ENCODE measurements at regions not wholly inside any gene's neighbourhood (a gene's known extent, or its start where the extent isn't known, plus 50 kb on each side); places are given as distances from the start of the nearest gene placed in this dataset.
"Not testable (repeated sequence)": the region's sequence is repeated elsewhere in the genome, so short reads cannot be mapped to it uniquely, and the experiment has no call there.

DNA sequence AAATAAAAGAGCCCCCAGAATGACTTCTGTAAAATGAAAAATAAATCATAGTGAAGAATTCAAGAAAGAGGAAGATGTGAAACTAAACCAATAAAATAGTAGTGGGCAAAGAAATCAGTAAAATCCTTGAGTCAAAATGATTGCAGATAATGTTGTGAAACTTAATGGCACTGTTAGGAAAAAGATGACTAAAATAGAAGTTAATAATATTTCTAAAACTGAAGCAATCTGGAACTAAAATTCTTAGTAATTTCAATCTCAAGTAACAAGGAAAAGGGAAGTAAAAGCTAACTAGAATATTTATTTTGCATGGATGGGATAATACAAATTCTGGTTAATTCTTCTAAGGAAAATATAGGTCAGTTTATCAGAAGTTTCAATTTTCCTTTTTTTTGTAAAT lies 84.6 kb downstream of the TMCO5A start:
- TF ChIP-seq, protein P1, sequence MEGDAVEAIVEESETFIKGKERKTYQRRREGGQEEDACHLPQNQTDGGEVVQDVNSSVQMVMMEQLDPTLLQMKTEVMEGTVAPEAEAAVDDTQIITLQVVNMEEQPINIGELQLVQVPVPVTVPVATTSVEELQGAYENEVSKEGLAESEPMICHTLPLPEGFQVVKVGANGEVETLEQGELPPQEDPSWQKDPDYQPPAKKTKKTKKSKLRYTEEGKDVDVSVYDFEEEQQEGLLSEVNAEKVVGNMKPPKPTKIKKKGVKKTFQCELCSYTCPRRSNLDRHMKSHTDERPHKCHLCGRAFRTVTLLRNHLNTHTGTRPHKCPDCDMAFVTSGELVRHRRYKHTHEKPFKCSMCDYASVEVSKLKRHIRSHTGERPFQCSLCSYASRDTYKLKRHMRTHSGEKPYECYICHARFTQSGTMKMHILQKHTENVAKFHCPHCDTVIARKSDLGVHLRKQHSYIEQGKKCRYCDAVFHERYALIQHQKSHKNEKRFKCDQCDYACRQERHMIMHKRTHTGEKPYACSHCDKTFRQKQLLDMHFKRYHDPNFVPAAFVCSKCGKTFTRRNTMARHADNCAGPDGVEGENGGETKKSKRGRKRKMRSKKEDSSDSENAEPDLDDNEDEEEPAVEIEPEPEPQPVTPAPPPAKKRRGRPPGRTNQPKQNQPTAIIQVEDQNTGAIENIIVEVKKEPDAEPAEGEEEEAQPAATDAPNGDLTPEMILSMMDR (IDR thresholded peaks at IDR 0.05; ENCODE audit: low read depth, low read length, missing control alignments), result no peak

DNA sequence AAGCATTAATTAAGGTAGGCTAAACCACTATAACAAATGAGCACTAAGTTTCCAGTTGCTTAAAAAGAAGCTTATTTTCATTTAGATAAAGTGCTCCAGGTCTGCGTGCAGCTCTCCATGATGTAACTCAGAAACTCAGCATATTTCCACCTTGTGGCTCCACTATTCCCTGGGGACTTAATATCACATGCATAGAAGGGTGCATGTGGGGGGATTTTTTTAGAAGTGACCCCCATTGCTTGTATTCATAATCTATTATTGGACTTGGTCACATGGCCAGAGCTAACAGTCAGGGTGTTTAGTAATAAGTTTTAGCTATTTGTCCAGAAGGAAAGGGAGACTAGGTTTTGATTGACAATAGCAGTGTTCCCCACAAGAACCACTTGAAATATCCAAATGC lies 86.8 kb downstream of the TMCO5A start:
- TF ChIP-seq, protein P1 (IDR thresholded peaks at IDR 0.05; ENCODE audit: low read depth, low read length, missing control alignments), result no peak
- no peak overlapping the region for H3K4me3 ChIP-seq (ENCODE audit: low read depth, low read length)
- no peak for DNase-seq (ENCODE audit: low read depth)

More for the DNA sequence above, 84.6 kb downstream of the TMCO5A start:
- no peak overlapping the region for H3K4me3 ChIP-seq (ENCODE audit: low read depth, low read length)
- no peak for DNase-seq (ENCODE audit: low read depth)

DNA sequence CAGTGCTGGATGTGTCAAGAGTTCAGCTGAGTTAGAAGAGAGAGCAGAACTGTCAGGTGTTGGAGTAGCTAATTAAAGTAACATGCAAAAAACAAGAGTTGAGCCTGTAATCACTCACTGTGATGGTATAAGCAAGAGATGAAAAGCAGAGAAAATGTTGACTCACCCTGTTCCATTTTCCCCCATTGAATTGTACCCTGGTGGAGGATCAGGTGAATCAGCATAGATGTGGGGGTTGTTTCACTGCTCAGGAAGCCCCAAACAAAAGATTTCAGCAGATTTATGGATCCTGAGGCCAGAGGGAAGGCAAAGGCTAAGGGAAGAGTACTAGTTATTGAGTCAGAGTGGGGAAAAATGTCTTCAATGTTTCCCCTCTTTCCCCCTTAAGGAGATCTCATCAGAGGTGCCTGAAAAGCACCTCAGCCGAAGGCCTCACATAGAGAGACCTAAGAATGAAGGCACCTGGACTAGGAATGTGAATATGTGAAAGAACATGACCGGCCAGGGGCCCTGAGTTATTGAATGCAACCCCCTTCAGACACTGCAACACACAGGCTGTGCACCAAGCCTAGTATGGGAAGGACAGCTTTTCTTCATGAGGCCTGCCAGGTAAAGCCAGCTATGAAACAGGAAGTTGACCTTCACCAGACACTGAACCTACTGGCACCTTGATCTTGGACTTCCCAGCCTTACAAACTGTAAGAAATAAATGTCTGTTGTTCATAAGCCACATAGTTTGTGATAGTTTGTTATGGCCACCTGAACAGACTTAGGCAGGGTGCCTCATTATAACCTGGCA lies 90.1 kb downstream of the TMCO5A start:
- H3K4me3 ChIP-seq (ENCODE audit: low read depth, low read length), result no peak overlapping the region
- DNase-seq (ENCODE audit: low read depth), result no peak
- TF ChIP-seq, protein P1 (IDR thresholded peaks at IDR 0.05; ENCODE audit: low read depth, low read length, missing control alignments), result no peak

DNA sequence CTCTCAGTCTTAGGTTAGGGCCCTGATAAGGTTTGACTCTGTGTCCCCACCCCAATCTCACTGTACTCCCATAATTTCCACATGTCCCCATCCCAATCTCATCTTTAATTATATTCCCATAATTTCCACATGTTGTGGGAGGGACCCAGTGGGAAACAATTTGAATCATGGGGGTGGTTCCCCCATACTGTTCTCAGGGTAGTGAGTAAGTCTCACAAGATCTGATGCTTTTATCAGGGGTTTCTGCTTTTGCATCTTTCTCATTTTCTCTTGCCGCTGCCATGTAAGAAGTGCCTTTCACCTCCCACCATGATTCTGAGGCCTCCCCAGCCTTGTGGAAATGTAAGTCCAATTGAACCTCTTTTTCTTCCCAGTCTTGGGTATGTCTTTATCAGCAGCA lies 91.2 kb downstream of the TMCO5A start:
- not testable (repeated sequence) for DNase-seq (ENCODE audit: low read depth); H3K4me3 ChIP-seq (ENCODE audit: low read depth, low read length)

DNA sequence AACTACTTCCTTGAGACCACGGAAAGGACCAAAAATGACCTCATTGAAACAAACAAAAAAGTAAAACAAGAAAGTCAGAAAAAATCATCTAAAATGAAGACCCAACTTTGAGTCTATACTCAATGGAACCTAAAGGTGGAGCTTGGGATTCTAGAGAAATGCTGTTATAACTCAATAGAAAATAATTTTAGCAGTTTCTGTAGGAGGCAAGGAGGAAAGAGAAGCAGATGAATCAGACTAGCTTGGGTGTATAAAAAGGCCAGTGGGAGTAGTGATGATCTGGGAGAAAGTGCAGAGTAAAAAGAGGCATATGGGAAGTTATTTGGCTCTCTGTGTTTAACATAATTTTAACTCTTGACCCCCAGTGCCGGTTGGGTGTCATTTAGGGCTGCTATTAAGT lies 94.4 kb downstream of the TMCO5A start:
- H3K4me3 ChIP-seq (ENCODE audit: low read depth, low read length), result no peak overlapping the region
- TF ChIP-seq, protein P1 (IDR thresholded peaks at IDR 0.05; ENCODE audit: low read depth, low read length, missing control alignments), result no peak
- no peak for DNase-seq (ENCODE audit: low read depth)

DNA sequence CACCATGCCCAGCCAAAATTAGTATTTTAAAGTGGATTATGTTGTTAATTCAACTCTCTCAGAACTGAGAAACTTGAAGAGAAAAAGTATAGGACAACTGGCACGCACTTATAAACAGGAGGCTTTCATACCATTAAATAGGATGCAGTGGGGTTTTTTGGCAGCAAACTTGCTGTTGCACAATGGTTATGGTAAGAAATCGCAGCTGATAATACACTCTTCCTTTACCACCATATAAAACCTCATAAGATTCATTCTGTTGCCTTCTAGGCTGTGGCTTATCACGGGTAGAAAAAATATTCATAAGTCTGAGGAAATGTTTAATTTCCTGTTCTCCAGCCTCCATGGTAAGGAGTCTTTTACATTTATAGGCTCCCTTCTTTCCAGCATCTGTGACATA lies 95.3 kb downstream of the TMCO5A start:
- DNase-seq (ENCODE audit: low read depth), result no peak
- no peak overlapping the region for H3K4me3 ChIP-seq (ENCODE audit: low read depth, low read length)
- TF ChIP-seq, protein P1 (IDR thresholded peaks at IDR 0.05; ENCODE audit: low read depth, low read length, missing control alignments), result no peak

DNA sequence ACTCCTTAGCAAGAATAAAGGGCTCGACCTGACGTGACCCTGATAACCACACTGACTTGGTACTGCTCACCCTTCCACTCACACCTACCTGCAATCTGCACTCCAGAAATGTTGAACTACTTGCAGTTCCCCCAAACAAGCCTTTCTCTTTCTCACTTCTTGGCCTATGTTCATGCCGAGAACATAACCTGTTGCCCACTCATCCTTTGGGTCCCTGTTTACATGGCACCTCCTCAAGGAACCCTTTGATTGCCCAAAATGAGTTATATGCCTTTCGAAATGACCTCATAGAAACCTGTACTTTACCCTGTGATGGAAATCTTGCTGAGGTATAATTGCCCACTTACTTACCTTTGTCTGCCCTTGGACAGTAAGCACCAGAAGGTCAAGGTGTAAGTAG lies 96.2 kb downstream of the TMCO5A start:
- TF ChIP-seq, protein P1 (IDR thresholded peaks at IDR 0.05; ENCODE audit: low read depth, low read length, missing control alignments), result no peak
- DNase-seq (ENCODE audit: low read depth), result no peak
- no peak overlapping the region for H3K4me3 ChIP-seq (ENCODE audit: low read depth, low read length)
